ENCODE measurements at regions not wholly inside any gene's neighbourhood (a gene's known extent, or its start where the extent isn't known, plus 50 kb on each side); places are given as distances from the start of the nearest gene placed in this dataset.

DNA sequence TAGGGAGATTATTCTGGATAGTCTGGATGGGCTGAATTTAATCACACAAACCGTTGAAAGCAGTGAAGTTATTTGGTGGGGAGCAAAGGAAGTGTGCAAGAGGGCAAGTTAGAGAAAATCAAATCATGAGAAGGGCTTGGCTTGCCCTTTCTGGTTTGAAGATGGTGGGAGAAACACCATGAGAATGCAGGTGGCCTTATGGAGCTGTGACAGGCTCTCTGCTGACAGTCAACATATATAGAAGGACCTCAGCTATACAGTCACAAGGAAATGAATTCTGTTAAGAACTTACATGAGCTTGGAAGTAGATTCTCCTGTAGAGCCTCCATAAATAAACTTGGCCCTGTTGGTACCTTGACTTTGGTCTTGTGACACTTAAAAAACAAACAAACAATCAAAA is 72.3 kb downstream of the GMNC start:
- TF ChIP-seq, protein P1, sequence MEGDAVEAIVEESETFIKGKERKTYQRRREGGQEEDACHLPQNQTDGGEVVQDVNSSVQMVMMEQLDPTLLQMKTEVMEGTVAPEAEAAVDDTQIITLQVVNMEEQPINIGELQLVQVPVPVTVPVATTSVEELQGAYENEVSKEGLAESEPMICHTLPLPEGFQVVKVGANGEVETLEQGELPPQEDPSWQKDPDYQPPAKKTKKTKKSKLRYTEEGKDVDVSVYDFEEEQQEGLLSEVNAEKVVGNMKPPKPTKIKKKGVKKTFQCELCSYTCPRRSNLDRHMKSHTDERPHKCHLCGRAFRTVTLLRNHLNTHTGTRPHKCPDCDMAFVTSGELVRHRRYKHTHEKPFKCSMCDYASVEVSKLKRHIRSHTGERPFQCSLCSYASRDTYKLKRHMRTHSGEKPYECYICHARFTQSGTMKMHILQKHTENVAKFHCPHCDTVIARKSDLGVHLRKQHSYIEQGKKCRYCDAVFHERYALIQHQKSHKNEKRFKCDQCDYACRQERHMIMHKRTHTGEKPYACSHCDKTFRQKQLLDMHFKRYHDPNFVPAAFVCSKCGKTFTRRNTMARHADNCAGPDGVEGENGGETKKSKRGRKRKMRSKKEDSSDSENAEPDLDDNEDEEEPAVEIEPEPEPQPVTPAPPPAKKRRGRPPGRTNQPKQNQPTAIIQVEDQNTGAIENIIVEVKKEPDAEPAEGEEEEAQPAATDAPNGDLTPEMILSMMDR (IDR thresholded peaks at IDR 0.05), result no peak

DNA sequence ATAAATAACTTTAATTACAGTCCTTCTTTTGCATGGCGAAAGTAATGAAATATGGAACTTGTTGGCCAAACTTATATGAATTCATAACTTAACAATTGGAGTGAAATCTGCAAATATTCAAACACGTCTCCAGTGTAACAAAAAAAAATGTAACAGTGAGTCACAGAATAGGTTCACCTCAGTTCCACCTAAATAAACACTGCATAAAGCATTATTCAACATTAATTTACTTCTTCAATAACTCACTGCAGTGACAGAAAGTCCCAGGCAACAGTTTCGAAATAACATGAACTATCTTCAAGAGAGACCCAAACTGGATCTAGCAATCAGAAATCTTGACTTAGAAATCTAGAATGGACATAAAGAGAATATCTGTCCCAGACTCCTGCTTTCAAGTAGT is 75.6 kb downstream of the GMNC start:
- no peak for DNase-seq (ENCODE audit: low spot score)
- TF ChIP-seq, protein P1 (IDR thresholded peaks at IDR 0.05), result no peak
- ATAC-seq (ENCODE audit: low FRiP score), result no peak

More for the DNA sequence above, 72.3 kb downstream of the GMNC start:
- ATAC-seq (ENCODE audit: low FRiP score) (no peak), DNase-seq (ENCODE audit: low spot score) (no peak)

DNA sequence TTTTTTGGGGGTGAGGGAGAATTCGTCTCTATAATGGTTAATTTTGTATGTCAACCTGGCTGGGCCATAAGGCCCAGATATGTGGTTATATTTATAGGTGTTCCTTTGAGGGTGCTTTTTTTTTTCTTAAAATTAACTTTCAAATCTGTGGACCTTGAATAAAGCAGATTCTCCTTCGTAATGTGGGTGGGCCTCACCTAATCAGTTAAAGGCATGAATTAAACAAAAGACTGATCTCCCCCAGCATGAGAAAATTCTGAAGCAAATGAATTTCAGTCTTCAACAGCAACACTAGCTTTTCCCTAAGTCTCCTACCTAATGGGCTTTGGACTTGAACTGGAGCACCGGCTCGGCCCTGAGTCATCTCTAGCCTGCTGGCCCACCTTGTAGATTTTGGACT is 77.4 kb downstream of the GMNC start:
- DNase-seq (ENCODE audit: low spot score), result no peak

DNA sequence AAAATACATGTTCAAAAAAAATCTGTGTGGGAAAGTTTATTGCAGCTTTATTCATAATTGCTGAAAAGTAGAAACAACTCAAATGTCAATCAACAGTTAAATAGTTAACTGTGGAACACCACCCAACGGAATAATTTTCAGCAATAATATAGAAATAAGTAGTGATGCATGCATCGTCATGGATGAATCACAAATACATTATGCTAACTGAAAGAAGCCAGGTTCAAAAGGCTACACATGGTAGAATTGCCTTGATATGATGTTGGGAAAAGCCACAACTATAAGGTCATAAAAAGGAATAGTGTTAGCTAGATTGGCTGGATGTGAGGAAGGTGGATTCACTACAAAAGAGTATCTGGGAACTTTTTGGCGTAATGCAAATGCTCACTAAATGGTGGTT is 82.0 kb downstream of the GMNC start:
- TF ChIP-seq, protein P1 (IDR thresholded peaks at IDR 0.05), result no peak
- ATAC-seq (ENCODE audit: low FRiP score), result no peak
- DNase-seq (ENCODE audit: low spot score), result no peak

More for the DNA sequence above, 77.4 kb downstream of the GMNC start:
- ATAC-seq (ENCODE audit: low FRiP score), result no peak
- TF ChIP-seq, protein P1 (IDR thresholded peaks at IDR 0.05), result no peak

DNA sequence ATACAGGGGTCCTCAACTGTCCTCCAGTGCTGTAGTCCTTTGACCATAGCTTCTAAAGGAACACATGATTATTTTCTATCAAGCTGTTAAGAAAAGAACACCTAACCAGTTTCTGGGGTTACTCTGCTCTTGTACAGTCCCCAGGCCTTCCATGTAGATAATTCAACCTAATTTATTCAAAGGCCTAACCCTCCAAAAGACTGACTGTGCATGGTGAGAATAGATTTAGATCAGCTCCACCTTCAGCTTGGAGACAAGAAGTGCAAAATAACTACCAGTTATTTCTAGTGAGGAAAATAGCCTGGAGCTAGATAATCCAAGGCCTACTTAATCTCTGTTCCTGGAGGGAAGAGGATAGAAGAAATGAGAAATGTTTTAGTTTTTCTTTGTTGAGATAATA is 87.9 kb downstream of the GMNC start:
- TF ChIP-seq, protein P1 (IDR thresholded peaks at IDR 0.05), result no peak
- DNase-seq (ENCODE audit: low spot score), result no peak

DNA sequence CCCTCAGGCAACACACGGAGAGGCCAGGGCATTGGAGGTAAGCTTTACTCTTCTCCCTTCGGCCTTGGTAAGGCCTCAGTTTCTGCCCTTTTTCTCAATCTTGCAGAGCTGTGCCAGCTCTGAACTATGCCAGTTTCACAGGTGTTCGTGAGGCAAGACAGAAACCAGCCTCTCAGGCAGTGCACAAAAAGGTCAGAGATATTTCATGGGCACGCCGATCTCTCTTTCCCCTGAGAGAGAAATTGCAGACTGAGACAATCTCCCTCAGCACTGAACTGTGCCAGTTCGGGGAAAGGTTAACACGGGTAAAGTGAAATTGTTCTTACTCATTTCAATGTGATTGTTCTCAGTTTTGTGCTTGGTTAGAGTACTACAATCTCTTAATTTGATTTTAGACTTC is 88.5 kb downstream of the GMNC start:
- DNase-seq (ENCODE audit: low spot score) (no peak), ATAC-seq (ENCODE audit: low FRiP score) (no peak)
- TF ChIP-seq, protein P1 (IDR thresholded peaks at IDR 0.05), result no peak

More for the DNA sequence above, 87.9 kb downstream of the GMNC start:
- no peak for ATAC-seq (ENCODE audit: low FRiP score)

DNA sequence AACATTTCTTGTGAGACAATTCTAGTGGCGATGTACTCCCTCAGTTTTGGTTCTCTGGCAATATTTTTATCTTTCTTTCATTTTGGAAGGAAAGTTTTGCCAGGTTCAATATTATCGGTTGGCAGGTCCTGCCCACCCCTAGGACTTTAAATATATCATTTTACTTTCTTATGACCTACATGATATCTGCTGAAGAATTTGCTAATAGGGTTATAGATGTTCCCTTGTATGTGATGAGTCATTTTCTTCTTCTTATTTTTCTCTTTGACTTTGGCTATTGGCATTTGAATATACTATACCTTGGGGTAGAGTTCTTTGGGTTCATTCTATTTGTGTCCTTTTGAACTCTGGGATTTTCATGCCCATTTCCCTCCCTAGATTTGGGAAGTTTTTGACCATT is 89.7 kb downstream of the GMNC start:
- no peak for ATAC-seq (ENCODE audit: low FRiP score)
- TF ChIP-seq, protein P1 (IDR thresholded peaks at IDR 0.05), result no peak
- no peak for DNase-seq (ENCODE audit: low spot score)

Measured in omental fat pad (tissue), 3 donors.